PC-3 (cell line): ENCODE measurements at regions not wholly inside any gene's neighbourhood (a gene's known extent, or its start where the extent isn't known, plus 50 kb on each side); places are given as distances from the start of the nearest gene placed in this dataset.

Experiments
- CTCF ChIP-seq: fragments of 300-600 bp; sonication (generic); conservative IDR thresholded peaks from 2 replicates; pipeline ENCODE4 v1.5.1; 2017; ENCODE audit warnings: antibody characterized with exemption, low read depth, mild to moderate bottlenecking, low read length
- EZH2 ChIP-seq: fragments of 300-600 bp; sonication (generic); IDR thresholded peaks from one replicate; pipeline ENCODE4 v1.6.1; 2017; ENCODE audit warnings: antibody characterized with exemption, mild to moderate bottlenecking, low read length; ENCODE audit not compliant: unreplicated experiment
- EZH2phosphoT487 ChIP-seq: fragments of 300-600 bp; sonication (generic); IDR thresholded peaks from 2 replicates; pipeline ENCODE4 v1.6.1; 2018; ENCODE audit warnings: mild to moderate bottlenecking, antibody characterized with exemption, low read length, borderline replicate concordance

GRCh38 chr11:110379936-110380335, 49.8 kb upstream of the FDX1 start:
- TF ChIP-seq CTCF (no peak), EZH2 (no peak), EZH2phosphoT487 (no peak)
